Right renal cortex interstitium (tissue), 3 donors: ENCODE measurements at regions not wholly inside any gene's neighbourhood (a gene's known extent, or its start where the extent isn't known, plus 50 kb on each side); places are given as distances from the start of the nearest gene placed in this dataset.
"Not testable (repeated sequence)": the region's sequence is repeated elsewhere in the genome, so short reads cannot be mapped to it uniquely, and the experiment has no call there.

Experiments
- DNase-seq, 3 donors: peaks; one replicate each; pipeline ENCODE4 v3.0.0-alpha.2; 2013; ENCODE audit warnings: low read depth in 3 of 3, low spot score in 2 of 3

GRCh38 chr2:126272401-126272800 lies 383.6 kb upstream of the GYPC start:
- DNase-seq: no peak

GRCh38 chr2:126275098-126275497 lies 380.9 kb upstream of the GYPC start:
- DNase-seq: no peak

- not testable (repeated sequence) for DNase-seq
These were observed 379.7 kb upstream of the GYPC start for GRCh38 chr2:126276268-126276667.

- no peak for DNase-seq
These were observed 367.6 kb upstream of the GYPC start for GRCh38 chr2:126288362-126288761.

- not testable (repeated sequence) for DNase-seq
These were observed 362.0 kb upstream of the GYPC start for GRCh38 chr2:126293962-126294361.

GRCh38 chr2:126299469-126299976 lies 356.4 kb upstream of the GYPC start:
- DNase-seq: no peak

- DNase-seq: no peak
These were observed 355.6 kb upstream of the GYPC start for GRCh38 chr2:126300348-126300747.

GRCh38 chr2:126302043-126302442 lies 353.9 kb upstream of the GYPC start:
- no peak for DNase-seq

GRCh38 chr2:126303113-126303512 lies 352.8 kb upstream of the GYPC start:
- DNase-seq: no peak

GRCh38 chr2:126304154-126304553 lies 351.8 kb upstream of the GYPC start:
- no peak for DNase-seq

GRCh38 chr2:126306539-126306938 lies 349.4 kb upstream of the GYPC start:
- DNase-seq: no peak

GRCh38 chr2:126307740-126308139 lies 348.2 kb upstream of the GYPC start:
- DNase-seq: no peak

- no peak for DNase-seq
These were observed 346.8 kb upstream of the GYPC start for GRCh38 chr2:126309185-126309584.

GRCh38 chr2:126312579-126312978 lies 343.4 kb upstream of the GYPC start:
- DNase-seq: no peak

GRCh38 chr2:126315828-126316227 lies 340.1 kb upstream of the GYPC start:
- no peak for DNase-seq

GRCh38 chr2:126317790-126318431 lies 338.0 kb upstream of the GYPC start:
- DNase-seq: no peak

GRCh38 chr2:126322342-126322741 lies 333.6 kb upstream of the GYPC start:
- DNase-seq: no peak

GRCh38 chr2:126325202-126325601 lies 330.8 kb upstream of the GYPC start:
- no peak for DNase-seq

- DNase-seq: no peak
These were observed 326.8 kb upstream of the GYPC start for GRCh38 chr2:126329173-126329572.

GRCh38 chr2:126342457-126342856 lies 313.5 kb upstream of the GYPC start:
- no peak for DNase-seq

- DNase-seq: no peak
These were observed 312.8 kb upstream of the GYPC start for GRCh38 chr2:126343136-126343535.

GRCh38 chr2:126344493-126344892 lies 311.5 kb upstream of the GYPC start:
- no peak for DNase-seq

GRCh38 chr2:126345691-126346090 lies 310.3 kb upstream of the GYPC start:
- no peak for DNase-seq
